Ovary (tissue), 3 donors: ENCODE measurements at regions not wholly inside any gene's neighbourhood (a gene's known extent, or its start where the extent isn't known, plus 50 kb on each side); places are given as distances from the start of the nearest gene placed in this dataset.

Experiments used
- CTCF ChIP-seq, 3 donors: fragments of 450-650 bp in 2 of 3; fragments of 200-600 bp in 1 of 3; IDR thresholded peaks; one replicate each; pipeline versions ENCODE4 v1.5.1 to v1.8.0; 2016 to 2022; ENCODE audit warnings: antibody characterized with exemption in 3 of 3, mild to moderate bottlenecking in 1 of 3
- EP300 ChIP-seq: sonication (generic); formaldehyde crosslinking; IDR thresholded peaks from one replicate; pipeline ENCODE4 v1.6.1; 2017; ENCODE audit warnings: antibody characterized with exemption
- POLR2A ChIP-seq: fragments of 450-650 bp; IDR thresholded peaks from one replicate; pipeline ENCODE4 v1.6.1; 2017; ENCODE audit warnings: antibody characterized with exemption, mild to moderate bottlenecking, moderate library complexity
- donor health status: DM: no; HTN: no; CAD: no.

- TF ChIP-seq POLR2A (no peak), CTCF (IDR thresholded peaks at IDR 0.05) (no peak), EP300 (no peak)
Observed at GRCh38 chr14:98798099-98798498, 473.9 kb downstream of the BCL11B start.
